ENCODE measurements at regions not wholly inside any gene's neighbourhood (a gene's known extent, or its start where the extent isn't known, plus 50 kb on each side); places are given as distances from the start of the nearest gene placed in this dataset.

DNA sequence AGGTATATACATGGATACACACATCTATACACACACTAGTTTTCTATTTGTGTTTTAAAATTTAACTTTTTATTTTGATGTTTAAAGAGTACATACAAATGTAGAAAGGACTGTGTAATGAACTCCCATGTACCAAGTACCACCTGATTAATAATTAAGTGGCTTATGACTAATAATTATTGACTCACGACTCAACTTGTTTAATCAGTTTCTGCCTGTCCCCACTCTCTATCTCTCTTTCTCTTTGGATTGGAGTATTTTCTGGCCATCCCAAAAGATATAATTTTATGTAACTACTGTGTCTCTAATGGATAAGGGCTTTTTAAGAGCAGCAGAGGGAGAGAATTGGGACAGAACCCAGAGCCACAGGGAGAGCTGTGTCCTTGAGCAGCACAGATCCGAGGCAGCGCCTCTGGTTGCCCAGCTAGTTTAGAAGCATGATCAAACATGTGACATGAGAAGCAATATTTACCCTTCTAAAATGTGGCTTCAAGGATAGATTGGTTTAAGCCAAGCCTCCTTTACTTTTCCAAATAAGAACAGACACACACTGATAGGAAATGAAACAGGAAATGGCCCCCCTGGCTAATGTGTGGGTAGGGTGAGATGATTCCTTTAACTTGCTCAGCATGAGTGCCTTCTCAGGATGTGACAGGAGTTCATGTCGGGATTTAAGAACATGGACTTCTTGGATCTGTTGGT is 81.0 kb downstream of the ERMARD start:
- TF ChIP-seq POLR2AphosphoS5 (IDR thresholded peaks at IDR 0.05; ENCODE audit: low read depth, low read length) (no peak), TAF1 (IDR thresholded peaks at IDR 0.05; ENCODE audit: borderline replicate concordance, insufficient read depth, low read length) (no peak), SIN3A (IDR thresholded peaks at IDR 0.05; ENCODE audit: borderline replicate concordance, insufficient read depth, low read length) (no peak), FOXP2 (optimal IDR thresholded peaks at IDR 0.05; ENCODE audit: borderline replicate concordance, extremely low read depth, extremely low read length, insufficient read depth) (no peak)
- TF ChIP-seq, protein P1, sequence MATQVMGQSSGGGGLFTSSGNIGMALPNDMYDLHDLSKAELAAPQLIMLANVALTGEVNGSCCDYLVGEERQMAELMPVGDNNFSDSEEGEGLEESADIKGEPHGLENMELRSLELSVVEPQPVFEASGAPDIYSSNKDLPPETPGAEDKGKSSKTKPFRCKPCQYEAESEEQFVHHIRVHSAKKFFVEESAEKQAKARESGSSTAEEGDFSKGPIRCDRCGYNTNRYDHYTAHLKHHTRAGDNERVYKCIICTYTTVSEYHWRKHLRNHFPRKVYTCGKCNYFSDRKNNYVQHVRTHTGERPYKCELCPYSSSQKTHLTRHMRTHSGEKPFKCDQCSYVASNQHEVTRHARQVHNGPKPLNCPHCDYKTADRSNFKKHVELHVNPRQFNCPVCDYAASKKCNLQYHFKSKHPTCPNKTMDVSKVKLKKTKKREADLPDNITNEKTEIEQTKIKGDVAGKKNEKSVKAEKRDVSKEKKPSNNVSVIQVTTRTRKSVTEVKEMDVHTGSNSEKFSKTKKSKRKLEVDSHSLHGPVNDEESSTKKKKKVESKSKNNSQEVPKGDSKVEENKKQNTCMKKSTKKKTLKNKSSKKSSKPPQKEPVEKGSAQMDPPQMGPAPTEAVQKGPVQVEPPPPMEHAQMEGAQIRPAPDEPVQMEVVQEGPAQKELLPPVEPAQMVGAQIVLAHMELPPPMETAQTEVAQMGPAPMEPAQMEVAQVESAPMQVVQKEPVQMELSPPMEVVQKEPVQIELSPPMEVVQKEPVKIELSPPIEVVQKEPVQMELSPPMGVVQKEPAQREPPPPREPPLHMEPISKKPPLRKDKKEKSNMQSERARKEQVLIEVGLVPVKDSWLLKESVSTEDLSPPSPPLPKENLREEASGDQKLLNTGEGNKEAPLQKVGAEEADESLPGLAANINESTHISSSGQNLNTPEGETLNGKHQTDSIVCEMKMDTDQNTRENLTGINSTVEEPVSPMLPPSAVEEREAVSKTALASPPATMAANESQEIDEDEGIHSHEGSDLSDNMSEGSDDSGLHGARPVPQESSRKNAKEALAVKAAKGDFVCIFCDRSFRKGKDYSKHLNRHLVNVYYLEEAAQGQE (IDR thresholded peaks at IDR 0.05; ENCODE audit: insufficient read depth in 1 of 2, low read depth in 2 of 2, low read length in 2 of 2): no peak

DNA sequence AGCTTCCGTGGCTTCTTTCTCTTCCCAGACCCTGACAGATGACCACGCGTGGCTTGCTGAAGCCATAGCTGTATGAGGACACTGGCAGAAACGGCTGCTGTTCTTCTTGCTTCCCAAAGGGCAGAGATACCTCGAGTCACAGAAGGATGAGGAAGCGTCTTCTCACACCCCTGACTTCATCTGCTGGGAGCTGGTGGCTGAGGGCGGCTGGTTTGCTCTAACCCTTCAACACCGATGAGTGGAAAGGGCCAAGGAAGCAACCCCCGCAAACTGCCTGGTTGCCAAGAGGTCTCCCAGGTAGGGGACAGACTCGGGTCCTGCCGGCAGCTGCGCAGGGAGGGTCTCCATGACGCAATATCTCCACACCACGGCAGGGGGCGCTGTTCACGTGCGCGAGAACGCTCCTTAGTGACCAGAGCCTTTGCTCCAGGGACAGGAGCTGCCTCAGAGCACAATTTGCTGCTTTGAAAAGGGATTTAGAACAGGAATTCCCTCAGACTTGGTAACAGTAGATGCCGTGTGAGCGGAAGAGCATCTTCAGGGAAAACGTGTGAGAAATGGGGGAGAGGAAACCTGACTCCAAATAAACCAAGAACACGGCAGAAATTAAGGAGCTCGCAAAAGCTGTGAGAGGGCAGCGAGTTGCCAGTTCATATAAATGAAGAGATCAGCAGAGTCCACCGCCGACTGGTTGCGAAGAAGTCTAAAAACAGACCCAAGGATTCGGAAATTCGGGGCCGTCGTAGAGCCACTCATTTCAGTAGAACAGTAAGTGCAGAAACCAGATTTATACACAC is 80.2 kb downstream of the ERMARD start:
- TF ChIP-seq FOXP2 (optimal IDR thresholded peaks at IDR 0.05; ENCODE audit: borderline replicate concordance, extremely low read depth, extremely low read length, insufficient read depth) (peak; percentile 72), SIN3A (IDR thresholded peaks at IDR 0.05; ENCODE audit: borderline replicate concordance, insufficient read depth, low read length) (no peak), TAF1 (IDR thresholded peaks at IDR 0.05; ENCODE audit: borderline replicate concordance, insufficient read depth, low read length) (no peak)
- TF ChIP-seq, protein P1 (IDR thresholded peaks at IDR 0.05; ENCODE audit: insufficient read depth in 1 of 2, low read depth in 2 of 2, low read length in 2 of 2): no peak
